Neuronal stem cell (in vitro differentiated cells): ENCODE measurements at regions not wholly inside any gene's neighbourhood (a gene's known extent, or its start where the extent isn't known, plus 50 kb on each side); places are given as distances from the start of the nearest gene placed in this dataset.
"Not testable (repeated sequence)": the region's sequence is repeated elsewhere in the genome, so short reads cannot be mapped to it uniquely, and the experiment has no call there.

ENCODE experiments used
- DNase-seq: peaks from one replicate; pipeline ENCODE4 v3.0.0-alpha.2; 2013; ENCODE audit warnings: low spot score
- H2AFZ ChIP-seq: one replicate; pipeline ENCODE4 v1.6.1; 2013; ENCODE audit warnings: mild to moderate bottlenecking, low read length, inconsistent platforms
- H2AK5ac ChIP-seq: 2 replicates; pipeline ENCODE4 v1.6.1; 2013; ENCODE audit warnings: low read depth, mild to moderate bottlenecking, inconsistent platforms, low read length, moderate library complexity, mixed read lengths
- H2BK120ac ChIP-seq: 2 replicates; pipeline ENCODE4 v1.6.1; 2013; ENCODE audit warnings: low read depth, mild to moderate bottlenecking, inconsistent platforms, low read length, moderate library complexity, mixed read lengths
- H2BK12ac ChIP-seq: one replicate; pipeline ENCODE4 v1.6.1; 2013; ENCODE audit warnings: low read length, inconsistent platforms
- H2BK15ac ChIP-seq: 2 replicates; pipeline ENCODE4 v1.6.1; 2013; ENCODE audit warnings: mild to moderate bottlenecking, low read length, inconsistent platforms, mixed read lengths
- H2BK5ac ChIP-seq: one replicate; pipeline ENCODE4 v1.6.1; 2013; ENCODE audit warnings: inconsistent platforms, mild to moderate bottlenecking, low read length, moderate library complexity
- H3K14ac ChIP-seq: one replicate; pipeline ENCODE4 v1.6.1; 2013; ENCODE audit warnings: low read length, inconsistent platforms
- H3K18ac ChIP-seq: 2 replicates; pipeline ENCODE4 v1.6.1; 2013; ENCODE audit warnings: low read length, inconsistent platforms
- H3K23ac ChIP-seq: 2 replicates; pipeline ENCODE4 v1.6.1; 2013; ENCODE audit warnings: low read depth, mild to moderate bottlenecking, mixed read lengths, low read length, inconsistent platforms; ENCODE audit not compliant: poor library complexity
- H3K27ac ChIP-seq: replicated peaks from 3 replicates; pipeline ENCODE4 v1.5.1; 2013; ENCODE audit warnings: low read length, inconsistent platforms
- H3K27me3 ChIP-seq, 3 experiments: 2 replicates each; pipeline ENCODE4 v1.6.1; 2013; ENCODE audit warnings: low read length in 3 of 3, mild to moderate bottlenecking in 2 of 3, inconsistent platforms in 1 of 3, low read depth in 1 of 3, mixed read lengths in 1 of 3, moderate library complexity in 1 of 3; ENCODE audit not compliant: control insufficient read depth in 3 of 3, insufficient read depth in 3 of 3
- H3K36me3 ChIP-seq, 2 donors: replicated peaks in 1 of 2; 2 replicates each; pipeline ENCODE4 v1.6.1; 2013; ENCODE audit warnings: low read length in 2 of 2; ENCODE audit not compliant: control insufficient read depth in 2 of 2, insufficient read depth in 2 of 2
- H3K4ac ChIP-seq: 2 replicates; pipeline ENCODE4 v1.6.1; 2013; ENCODE audit warnings: inconsistent platforms, mild to moderate bottlenecking, low read length, moderate library complexity
- H3K4me1 ChIP-seq, 2 donors: 1 replicate in 1 of 2; 2 replicates in 1 of 2; pipeline ENCODE4 v1.6.1; 2013; ENCODE audit warnings: low read length in 2 of 2, low read depth in 1 of 2; ENCODE audit not compliant: control insufficient read depth in 2 of 2, insufficient read depth in 1 of 2
- H3K4me2 ChIP-seq: one replicate; pipeline ENCODE4 v1.6.1; 2013; ENCODE audit warnings: mild to moderate bottlenecking, low read length, inconsistent platforms; ENCODE audit not compliant: insufficient read depth, poor library complexity, severe bottlenecking
- H3K4me3 ChIP-seq, 2 donors: 2 replicates each; pipeline ENCODE4 v1.5.1; 2013; ENCODE audit warnings: low read length in 2 of 2, mild to moderate bottlenecking in 2 of 2, inconsistent platforms in 1 of 2, moderate library complexity in 1 of 2
- H3K79me1 ChIP-seq: one replicate; pipeline ENCODE4 v1.6.1; 2013; ENCODE audit warnings: low read depth, mild to moderate bottlenecking, inconsistent platforms, low read length, moderate library complexity
- H3K9ac ChIP-seq: one replicate; pipeline ENCODE4 v1.6.1; 2013; ENCODE audit warnings: mild to moderate bottlenecking, low read depth, low read length, inconsistent platforms; ENCODE audit not compliant: poor library complexity
- H3K9me3 ChIP-seq, 2 donors: replicated peaks in 1 of 2; 2 replicates each; pipeline versions ENCODE3 to v1.6.1; 2013; ENCODE audit warnings: low read length in 2 of 2, mild to moderate bottlenecking in 2 of 2, inconsistent platforms in 1 of 2, low read depth in 1 of 2, mixed read lengths in 1 of 2, moderate library complexity in 1 of 2; ENCODE audit not compliant: control insufficient read depth in 2 of 2, insufficient read depth in 1 of 2
- H4K8ac ChIP-seq: one replicate; pipeline ENCODE4 v1.6.1; 2013; ENCODE audit warnings: low read depth, mild to moderate bottlenecking, inconsistent platforms, low read length, moderate library complexity
- H4K91ac ChIP-seq: one replicate; pipeline ENCODE4 v1.6.1; 2013; ENCODE audit warnings: low read length, low read depth, mild to moderate bottlenecking, inconsistent platforms; ENCODE audit not compliant: poor library complexity
- WGBS, 2 donors: extraction: QIAGEN DNeasy Blood & Tissue Kit; methylation state at CpG; one replicate each; pipeline ENCODE4 v1.1.7; 2013; ENCODE audit warnings: missing lambda C conversion rate in 2 of 2, mixed read lengths in 1 of 2; ENCODE audit not compliant: insufficient read length in 2 of 2, insufficient replicate concordance in 1 of 2; ENCODE audit errors: extremely low coverage in 2 of 2; 5-methylcytosine and 5-hydroxymethylcytosine counted together

GRCh38 chr4:134501973-134502643, 300.5 kb upstream of the PABPC4L start:
- Histone ChIP-seq H3K4ac (no peak overlapping the region), H2AFZ (no peak overlapping the region), H2AK5ac (no peak overlapping the region), H3K36me3 (no peaks in the 10 kb centered on the region), H3K4me1 (no peaks in the 10 kb centered on the region), H3K9me3 (no peaks in the 10 kb centered on the region), H2BK12ac (no peak overlapping the region), H3K14ac (no peak overlapping the region), H4K8ac (no peak overlapping the region), H3K4me3 (no peak overlapping the region), H3K9ac (no peak overlapping the region), H3K27ac (no peak overlapping the region), H3K18ac (no peak overlapping the region), H2BK5ac (no peak overlapping the region), H3K79me1 (no peaks in the 10 kb centered on the region), H3K4me2 (no peak overlapping the region), H3K23ac (no peak overlapping the region), H3K27me3 (no peaks in the 10 kb centered on the region), H2BK120ac (no peak overlapping the region), H4K91ac (no peak overlapping the region), H2BK15ac (no peak overlapping the region)
- DNase-seq: no peak
- no CpG with 5 or more reads among the region's 16 CpGs for WGBS, 2 donors

- H3K36me3 ChIP-seq, H3K79me1 ChIP-seq, H2BK12ac ChIP-seq, H2AFZ ChIP-seq, H4K91ac ChIP-seq, H3K23ac ChIP-seq, H3K4me2 ChIP-seq, H3K9me3 ChIP-seq, H2BK120ac ChIP-seq, H3K27me3 ChIP-seq, H4K8ac ChIP-seq, DNase-seq, H2AK5ac ChIP-seq, H3K4me3 ChIP-seq, H3K18ac ChIP-seq, H3K4ac ChIP-seq, H3K27ac ChIP-seq, H3K4me1 ChIP-seq, H3K9ac ChIP-seq, H2BK15ac ChIP-seq, H2BK5ac ChIP-seq: not testable (repeated sequence)
- H3K14ac ChIP-seq: peak overlapping the region; percentile 21
- no CpG with 5 or more reads among the region's 11 CpGs for WGBS, 2 donors
Measured at GRCh38 chr4:134501488-134501887, 299.9 kb upstream of the PABPC4L start.

- Histone ChIP-seq H3K4me2 (no peak overlapping the region), H2BK12ac (no peak overlapping the region), H3K4me1 (no peaks in the 10 kb centered on the region), H2AFZ (no peak overlapping the region), H4K8ac (no peak overlapping the region), H3K79me1 (no peaks in the 10 kb centered on the region), H4K91ac (no peak overlapping the region), H3K23ac (no peak overlapping the region), H3K9me3 (no peaks in the 10 kb centered on the region), H3K27ac (no peak overlapping the region), H2BK15ac (no peak overlapping the region), H2BK120ac (no peak overlapping the region), H2BK5ac (no peak overlapping the region), H3K4me3 (no peak overlapping the region), H3K18ac (no peak overlapping the region), H2AK5ac (no peak overlapping the region), H3K27me3 (no peaks in the 10 kb centered on the region), H3K4ac (no peak overlapping the region), H3K14ac (no peak overlapping the region), H3K36me3 (no peaks in the 10 kb centered on the region), H3K9ac (no peak overlapping the region)
- DNase-seq: no peak
- WGBS, 2 donors: no CpG with 5 or more reads among the region's 1 CpG
Measured at GRCh38 chr4:134499074-134499473, 297.5 kb upstream of the PABPC4L start.

GRCh38 chr4:134490863-134491262, 289.3 kb upstream of the PABPC4L start:
- Histone ChIP-seq H2AFZ (peak overlapping the region; percentile 12), H3K27ac (no peak overlapping the region), H3K23ac (no peak overlapping the region), H3K4me1 (peaks cover 0 to 6% of the 10 kb centered on the region in 2 donors), H2BK12ac (no peak overlapping the region), H2BK5ac (no peak overlapping the region), H3K9ac (no peak overlapping the region), H2AK5ac (no peak overlapping the region), H3K4me3 (no peak overlapping the region), H3K9me3 (no peaks in the 10 kb centered on the region), H3K27me3 (no peaks in the 10 kb centered on the region), H4K91ac (no peak overlapping the region), H2BK15ac (no peak overlapping the region), H3K4ac (no peak overlapping the region), H3K14ac (no peak overlapping the region), H3K79me1 (no peaks in the 10 kb centered on the region), H3K18ac (no peak overlapping the region), H3K4me2 (no peak overlapping the region), H4K8ac (no peak overlapping the region), H3K36me3 (no peaks in the 10 kb centered on the region), H2BK120ac (no peak overlapping the region)
- DNase-seq: no peak
- no CpG with 5 or more reads among the region's 1 CpG for WGBS, 2 donors
